Mesothelial cell of epicardium (in vitro differentiated cells): ENCODE measurements at regions not wholly inside any gene's neighbourhood (a gene's known extent, or its start where the extent isn't known, plus 50 kb on each side); places are given as distances from the start of the nearest gene placed in this dataset.

Experiments
- DNase-seq, 2 experiments: peaks; one replicate each; pipeline ENCODE4 v3.0.0; 2021; ENCODE audit warnings: low spot score in 2 of 2; ENCODE audit not compliant: unreplicated experiment in 2 of 2
- H3K27ac Mint-ChIP-seq: 2 replicates; pipeline ENCODE4 v1.8.0; 2021; ENCODE audit warnings: mixed read lengths
- H3K27me3 Mint-ChIP-seq: 2 replicates; pipeline ENCODE4 v1.8.0; 2021; ENCODE audit warnings: low read depth, mixed read lengths
- H3K36me3 Mint-ChIP-seq: 2 replicates; pipeline ENCODE4 v1.8.0; 2021; ENCODE audit warnings: mixed read lengths
- H3K4me1 Mint-ChIP-seq: 2 replicates; pipeline ENCODE4 v1.8.0; 2021; ENCODE audit warnings: mixed read lengths
- H3K4me3 Mint-ChIP-seq: 2 replicates; pipeline ENCODE4 v1.8.0; 2021; ENCODE audit warnings: mild to moderate bottlenecking, moderate library complexity, mixed read lengths
- H3K9me3 Mint-ChIP-seq: 2 replicates; pipeline ENCODE4 v1.8.0; 2021; ENCODE audit warnings: mixed read lengths
- TF ChIP-seq, protein P1 (sequence below): fragments of 200-600 bp; sonication (generic); IDR thresholded peaks from one replicate; pipeline ENCODE4 v1.5.0; 2021; ENCODE audit warnings: antibody characterized with exemption; ENCODE audit not compliant: unreplicated experiment

DNA sequence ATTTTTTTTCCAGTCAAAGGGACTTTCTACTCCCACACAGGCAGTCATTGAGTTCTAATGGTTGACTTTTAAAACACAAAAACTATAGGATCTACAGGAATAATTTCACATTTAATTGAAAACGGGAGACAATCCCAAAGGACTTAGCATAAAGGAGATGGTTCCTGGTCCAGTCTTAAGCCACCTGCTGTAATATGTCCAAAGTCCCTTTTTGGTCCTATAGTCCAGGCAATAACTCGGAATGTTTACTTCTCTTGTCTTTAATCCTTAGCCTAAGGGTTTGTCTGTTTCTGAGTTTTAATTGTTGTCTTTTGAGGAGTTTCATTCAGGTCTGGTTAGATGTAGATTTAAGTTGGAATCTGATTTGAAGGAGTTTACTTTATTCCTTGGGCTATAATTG lies 184.9 kb downstream of the BAMBI start:
- Mint-ChIP-seq H3K27me3 (no peaks in the 10 kb centered on the region), H3K4me3 (no peak overlapping the region), H3K27ac (no peak overlapping the region), H3K9me3 (peaks cover 9% of the 10 kb centered on the region), H3K36me3 (peaks cover 4% of the 10 kb centered on the region), H3K4me1 (peaks cover 31% of the 10 kb centered on the region)
- no peak for DNase-seq
- TF ChIP-seq, protein P1, sequence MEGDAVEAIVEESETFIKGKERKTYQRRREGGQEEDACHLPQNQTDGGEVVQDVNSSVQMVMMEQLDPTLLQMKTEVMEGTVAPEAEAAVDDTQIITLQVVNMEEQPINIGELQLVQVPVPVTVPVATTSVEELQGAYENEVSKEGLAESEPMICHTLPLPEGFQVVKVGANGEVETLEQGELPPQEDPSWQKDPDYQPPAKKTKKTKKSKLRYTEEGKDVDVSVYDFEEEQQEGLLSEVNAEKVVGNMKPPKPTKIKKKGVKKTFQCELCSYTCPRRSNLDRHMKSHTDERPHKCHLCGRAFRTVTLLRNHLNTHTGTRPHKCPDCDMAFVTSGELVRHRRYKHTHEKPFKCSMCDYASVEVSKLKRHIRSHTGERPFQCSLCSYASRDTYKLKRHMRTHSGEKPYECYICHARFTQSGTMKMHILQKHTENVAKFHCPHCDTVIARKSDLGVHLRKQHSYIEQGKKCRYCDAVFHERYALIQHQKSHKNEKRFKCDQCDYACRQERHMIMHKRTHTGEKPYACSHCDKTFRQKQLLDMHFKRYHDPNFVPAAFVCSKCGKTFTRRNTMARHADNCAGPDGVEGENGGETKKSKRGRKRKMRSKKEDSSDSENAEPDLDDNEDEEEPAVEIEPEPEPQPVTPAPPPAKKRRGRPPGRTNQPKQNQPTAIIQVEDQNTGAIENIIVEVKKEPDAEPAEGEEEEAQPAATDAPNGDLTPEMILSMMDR: no peak

DNA sequence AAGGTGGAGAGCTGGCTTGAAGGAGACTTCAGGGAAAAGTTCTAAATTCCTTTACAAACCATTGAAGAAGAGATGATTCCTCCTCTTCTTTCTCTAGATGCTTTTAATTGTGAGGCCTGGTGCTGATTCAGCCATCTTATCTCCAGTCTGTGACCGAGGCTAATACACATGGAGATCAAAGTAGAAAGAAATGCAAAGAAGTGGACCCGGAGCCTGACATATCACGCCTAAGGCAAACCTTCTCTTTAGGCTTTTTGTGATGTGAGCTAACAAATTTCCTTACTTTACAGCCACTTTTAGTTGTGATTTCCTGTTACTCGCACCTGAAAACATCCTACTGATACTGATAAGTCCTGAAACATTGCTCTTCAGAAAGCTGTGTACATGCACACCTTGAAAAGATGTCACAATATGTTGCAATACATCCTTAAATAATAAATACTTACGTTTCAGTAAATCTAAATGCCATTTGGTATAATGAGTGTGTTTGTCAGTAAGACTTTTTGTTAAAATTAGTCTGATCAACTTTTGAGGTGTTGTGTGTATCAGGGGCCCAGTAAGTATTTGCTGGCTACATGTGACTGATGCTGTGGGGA lies 192.4 kb downstream of the BAMBI start:
- H3K9me3 Mint-ChIP-seq: peaks cover 3% of the 10 kb centered on the region
- H3K27ac Mint-ChIP-seq: no peak overlapping the region
- TF ChIP-seq, protein P1: no peak
- H3K27me3 Mint-ChIP-seq: no peaks in the 10 kb centered on the region
- H3K36me3 Mint-ChIP-seq: no peaks in the 10 kb centered on the region
- H3K4me3 Mint-ChIP-seq: no peak overlapping the region
- peaks cover 31% of the 10 kb centered on the region for H3K4me1 Mint-ChIP-seq
- DNase-seq: no peak

DNA sequence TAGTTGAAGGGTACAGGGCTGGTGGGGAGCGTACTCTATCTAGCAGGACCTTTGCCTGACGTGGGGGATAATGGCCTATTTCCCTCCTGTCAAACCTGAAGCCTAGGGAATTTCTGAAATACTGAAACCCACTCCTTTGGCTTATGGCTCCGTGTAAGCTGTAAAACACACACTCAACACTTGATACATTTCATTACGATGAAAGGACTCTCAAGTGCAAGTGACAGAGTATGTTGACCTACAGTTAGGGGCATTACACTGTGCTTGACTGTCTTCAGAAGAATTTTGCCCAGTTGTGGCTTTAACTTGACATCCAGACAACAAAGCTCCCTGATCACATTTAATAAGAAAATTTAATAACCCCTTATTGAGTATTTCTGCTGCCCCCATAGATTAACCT lies 194.3 kb downstream of the BAMBI start:
- no peak for DNase-seq
- Mint-ChIP-seq H3K27me3 (no peaks in the 10 kb centered on the region), H3K4me1 (peaks cover 36% of the 10 kb centered on the region), H3K9me3 (no peaks in the 10 kb centered on the region), H3K4me3 (no peak overlapping the region), H3K27ac (no peak overlapping the region), H3K36me3 (no peaks in the 10 kb centered on the region)
- TF ChIP-seq, protein P1: no peak

DNA sequence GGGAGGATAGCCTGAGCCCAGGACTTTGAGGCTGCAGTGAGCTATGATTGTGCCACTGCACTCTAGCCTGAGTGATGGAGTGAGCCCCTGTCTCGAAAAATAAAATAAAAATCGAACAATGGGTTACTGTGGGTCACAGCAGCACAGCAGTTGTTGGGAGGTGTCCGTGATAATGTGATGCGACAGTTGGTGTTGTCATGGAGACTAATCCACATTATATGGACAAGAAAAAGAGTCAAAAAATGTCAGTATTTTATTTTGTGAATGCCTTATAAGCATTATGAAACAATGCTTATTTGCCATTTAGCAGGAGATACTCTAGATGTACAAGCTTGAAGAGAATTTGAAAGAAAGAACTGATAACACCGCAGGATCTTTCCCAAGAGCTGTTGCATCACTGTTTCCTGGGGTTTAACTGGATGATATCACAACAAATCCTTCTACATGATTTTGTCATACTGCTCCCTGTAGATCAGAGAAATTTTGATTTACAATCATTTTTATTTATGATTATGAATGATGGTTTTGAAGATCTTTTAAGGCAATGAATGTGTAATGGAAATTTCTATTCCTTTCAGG lies 195.4 kb downstream of the BAMBI start:
- no peak overlapping the region for H3K4me3 Mint-ChIP-seq
- no peaks in the 10 kb centered on the region for H3K27me3 Mint-ChIP-seq
- TF ChIP-seq, protein P1: no peak
- no peak for DNase-seq
- H3K27ac Mint-ChIP-seq: no peak overlapping the region
- H3K4me1 Mint-ChIP-seq: peaks cover 43% of the 10 kb centered on the region
- H3K36me3 Mint-ChIP-seq: no peaks in the 10 kb centered on the region
- no peaks in the 10 kb centered on the region for H3K9me3 Mint-ChIP-seq

DNA sequence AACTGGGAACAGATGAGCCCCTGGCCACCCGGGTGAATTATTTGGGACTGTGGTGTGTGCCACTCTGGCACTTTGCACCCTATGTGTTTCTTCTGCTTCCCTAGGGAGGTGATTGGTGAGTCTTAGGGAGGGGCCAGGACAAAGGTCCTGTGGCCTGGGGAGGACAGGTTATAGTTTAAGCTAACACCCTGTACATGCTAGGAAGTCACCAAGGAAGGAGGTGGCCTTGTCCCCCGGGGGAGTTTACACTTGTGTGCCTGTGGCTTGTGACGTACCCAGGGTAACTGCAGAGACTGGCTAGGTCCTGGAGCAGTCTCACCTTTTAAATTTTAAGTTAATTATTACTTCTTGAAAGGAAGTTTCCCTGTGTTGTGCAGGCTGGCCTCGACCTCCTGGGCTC lies 196.2 kb downstream of the BAMBI start:
- H3K4me3 Mint-ChIP-seq: no peak overlapping the region

More for the DNA sequence above, 196.2 kb downstream of the BAMBI start:
- no peaks in the 10 kb centered on the region for H3K9me3 Mint-ChIP-seq
- peaks cover 45% of the 10 kb centered on the region for H3K4me1 Mint-ChIP-seq
- H3K36me3 Mint-ChIP-seq: no peaks in the 10 kb centered on the region
- TF ChIP-seq, protein P1: no peak
- H3K27me3 Mint-ChIP-seq: no peaks in the 10 kb centered on the region
- no peak overlapping the region for H3K27ac Mint-ChIP-seq
- no peak for DNase-seq
